ENCODE measurements at regions not wholly inside any gene's neighbourhood (a gene's known extent, or its start where the extent isn't known, plus 50 kb on each side); places are given as distances from the start of the nearest gene placed in this dataset.

DNA sequence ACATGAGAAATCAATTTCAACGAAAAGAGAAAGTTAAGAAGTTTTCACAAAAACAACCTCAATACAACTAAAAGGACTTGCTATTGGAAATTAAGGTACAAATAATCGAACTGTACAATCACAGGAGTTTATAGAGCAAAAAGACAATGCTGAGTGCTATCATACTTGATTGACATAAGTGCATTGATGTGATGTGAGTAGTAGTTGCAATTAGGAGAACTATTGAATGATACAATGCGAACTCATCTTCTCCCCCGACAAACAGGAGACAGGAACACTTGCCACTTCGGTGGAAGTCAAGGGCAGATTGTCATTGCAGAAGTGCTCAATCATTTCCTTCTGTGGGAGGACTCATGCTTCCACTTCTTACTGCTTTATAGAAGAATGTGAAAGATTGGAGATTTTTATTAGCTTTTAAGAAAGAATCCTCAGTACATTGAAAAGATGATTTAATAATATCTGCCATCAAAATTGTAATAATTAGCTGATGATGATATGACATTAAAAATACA is 276.6 kb upstream of the MPDZ start:
- FAIRE-seq, result no peak

More for the DNA sequence above, 276.6 kb upstream of the MPDZ start:
- CTCF ChIA-PET (ENCODE audit: low intra/inter-chr PET ratio), result no interaction called here
- Histone ChIP-seq H3K27me3 (ENCODE audit: control insufficient read depth in 2 of 2, insufficient read depth in 2 of 2, low read length in 2 of 2) (no peaks in the 10 kb centered on the region), H3K4me3 (no peak overlapping the region), H3K9me1 (ENCODE audit: control insufficient read depth, insufficient read depth, low read length) (no peaks in the 10 kb centered on the region), H3K36me3 (ENCODE audit: control insufficient read depth, insufficient read depth, low read length) (no peaks in the 10 kb centered on the region), H3K4me1 (replicated peaks in 1 of 2; ENCODE audit: control insufficient read depth in 2 of 2, insufficient read depth in 2 of 2, low read length in 2 of 2) (no peaks in the 10 kb centered on the region), H3K9me3 (replicated peaks; ENCODE audit: control insufficient read depth, insufficient read depth, low read depth, low read length) (no peaks in the 10 kb centered on the region), H4K20me1 (replicated peaks; ENCODE audit: control insufficient read depth, insufficient read depth, low read length) (no peaks in the 10 kb centered on the region), H3K79me2 (ENCODE audit: control insufficient read depth, insufficient read depth, low read length) (no peaks in the 10 kb centered on the region), H2AFZ (ENCODE audit: low read depth, low read length) (no peak overlapping the region), H3K27ac (ENCODE audit: extremely low read depth, low read depth, low read length) (no peak overlapping the region), H3K9ac (ENCODE audit: insufficient read depth in 1 of 2, low read depth in 2 of 2, low read length in 2 of 2) (no peak overlapping the region), H3K4me2 (ENCODE audit: insufficient read depth, low read length) (no peak overlapping the region)
- no TSS peak for BruUV-seq (replicated peaks)
- ATAC-seq (no peak), DNase-seq (ENCODE audit: extremely low read depth in 1 of 4, low spot score in 3 of 4) (no peak)
- in situ Hi-C loops (cut with MboI) (no loop called here), intact Hi-C loops (cut with micrococcal nuclease) (no loop called here)
- POLR2A ChIA-PET, result no interaction called here
- WGBS (ENCODE audit: insufficient coverage, low coverage, missing lambda C conversion rate), result 2% methylated on average over 5 of the region's 5 CpGs
- TF ChIP-seq, protein P1, sequence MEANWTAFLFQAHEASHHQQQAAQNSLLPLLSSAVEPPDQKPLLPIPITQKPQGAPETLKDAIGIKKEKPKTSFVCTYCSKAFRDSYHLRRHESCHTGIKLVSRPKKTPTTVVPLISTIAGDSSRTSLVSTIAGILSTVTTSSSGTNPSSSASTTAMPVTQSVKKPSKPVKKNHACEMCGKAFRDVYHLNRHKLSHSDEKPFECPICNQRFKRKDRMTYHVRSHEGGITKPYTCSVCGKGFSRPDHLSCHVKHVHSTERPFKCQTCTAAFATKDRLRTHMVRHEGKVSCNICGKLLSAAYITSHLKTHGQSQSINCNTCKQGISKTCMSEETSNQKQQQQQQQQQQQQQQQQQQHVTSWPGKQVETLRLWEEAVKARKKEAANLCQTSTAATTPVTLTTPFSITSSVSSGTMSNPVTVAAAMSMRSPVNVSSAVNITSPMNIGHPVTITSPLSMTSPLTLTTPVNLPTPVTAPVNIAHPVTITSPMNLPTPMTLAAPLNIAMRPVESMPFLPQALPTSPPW (CRISPR knock-in tag; IDR thresholded peaks at IDR 0.05), result no peak
- TF ChIP-seq, protein P2, sequence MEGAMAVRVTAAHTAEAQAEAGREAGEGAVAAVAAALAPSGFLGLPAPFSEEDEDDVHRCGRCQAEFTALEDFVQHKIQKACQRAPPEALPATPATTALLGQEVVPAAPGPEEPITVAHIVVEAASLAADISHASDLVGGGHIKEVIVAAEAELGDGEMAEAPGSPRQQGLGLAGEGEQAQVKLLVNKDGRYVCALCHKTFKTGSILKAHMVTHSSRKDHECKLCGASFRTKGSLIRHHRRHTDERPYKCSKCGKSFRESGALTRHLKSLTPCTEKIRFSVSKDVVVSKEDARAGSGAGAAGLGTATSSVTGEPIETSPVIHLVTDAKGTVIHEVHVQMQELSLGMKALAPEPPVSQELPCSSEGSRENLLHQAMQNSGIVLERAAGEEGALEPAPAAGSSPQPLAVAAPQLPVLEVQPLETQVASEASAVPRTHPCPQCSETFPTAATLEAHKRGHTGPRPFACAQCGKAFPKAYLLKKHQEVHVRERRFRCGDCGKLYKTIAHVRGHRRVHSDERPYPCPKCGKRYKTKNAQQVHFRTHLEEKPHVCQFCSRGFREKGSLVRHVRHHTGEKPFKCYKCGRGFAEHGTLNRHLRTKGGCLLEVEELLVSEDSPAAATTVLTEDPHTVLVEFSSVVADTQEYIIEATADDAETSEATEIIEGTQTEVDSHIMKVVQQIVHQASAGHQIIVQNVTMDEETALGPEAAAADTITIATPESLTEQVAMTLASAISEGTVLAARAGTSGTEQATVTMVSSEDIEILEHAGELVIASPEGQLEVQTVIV (CRISPR knock-in tag; IDR thresholded peaks at IDR 0.05; ENCODE audit: borderline replicate concordance), result no peak
- TF ChIP-seq GATA2 (CRISPR knock-in tag; IDR thresholded peaks at IDR 0.05), result no peak
- TF ChIP-seq, protein P3, sequence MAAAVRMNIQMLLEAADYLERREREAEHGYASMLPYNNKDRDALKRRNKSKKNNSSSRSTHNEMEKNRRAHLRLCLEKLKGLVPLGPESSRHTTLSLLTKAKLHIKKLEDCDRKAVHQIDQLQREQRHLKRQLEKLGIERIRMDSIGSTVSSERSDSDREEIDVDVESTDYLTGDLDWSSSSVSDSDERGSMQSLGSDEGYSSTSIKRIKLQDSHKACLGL (CRISPR knock-in tag; IDR thresholded peaks at IDR 0.05; ENCODE audit: borderline replicate concordance, poor library complexity, severe bottlenecking), result no peak
- TF ChIP-seq ZNF79 (CRISPR knock-in tag; IDR thresholded peaks at IDR 0.05; ENCODE audit: low read depth), result no peak
- no peak for TF ChIP-seq ZNF75A (CRISPR knock-in tag; IDR thresholded peaks at IDR 0.05)
- TF ChIP-seq, protein P4, sequence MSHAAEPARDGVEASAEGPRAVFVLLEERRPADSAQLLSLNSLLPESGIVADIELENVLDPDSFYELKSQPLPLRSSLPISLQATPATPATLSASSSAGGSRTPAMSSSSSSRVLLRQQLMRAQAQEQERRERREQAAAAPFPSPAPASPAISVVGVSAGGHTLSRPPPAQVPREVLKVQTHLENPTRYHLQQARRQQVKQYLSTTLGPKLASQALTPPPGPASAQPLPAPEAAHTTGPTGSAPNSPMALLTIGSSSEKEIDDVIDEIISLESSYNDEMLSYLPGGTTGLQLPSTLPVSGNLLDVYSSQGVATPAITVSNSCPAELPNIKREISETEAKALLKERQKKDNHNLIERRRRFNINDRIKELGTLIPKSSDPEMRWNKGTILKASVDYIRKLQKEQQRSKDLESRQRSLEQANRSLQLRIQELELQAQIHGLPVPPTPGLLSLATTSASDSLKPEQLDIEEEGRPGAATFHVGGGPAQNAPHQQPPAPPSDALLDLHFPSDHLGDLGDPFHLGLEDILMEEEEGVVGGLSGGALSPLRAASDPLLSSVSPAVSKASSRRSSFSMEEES (CRISPR knock-in tag; IDR thresholded peaks at IDR 0.05), result no peak
- no peak for TF ChIP-seq CBX3 (IDR thresholded peaks at IDR 0.05; ENCODE audit: borderline replicate concordance in 1 of 2, low read length in 2 of 2)
- no peak for TF ChIP-seq ZNF282 (CRISPR knock-in tag; IDR thresholded peaks at IDR 0.05)

Data from K562 (cell line).